NCI-H82 treated with DMSO at 0.1 percent for 48 hours (cell line): ENCODE measurements at regions not wholly inside any gene's neighbourhood (a gene's known extent, or its start where the extent isn't known, plus 50 kb on each side); places are given as distances from the start of the nearest gene placed in this dataset.

Experiments used
- DNase-seq: peaks from one replicate; lab custom pipeline; 2025; ENCODE audit not compliant: unreplicated experiment; lab: John Stamatoyannopoulos, UW

- no peak for DNase-seq
These were observed 1590.7 kb upstream of the TENM3 start for GRCh38 chr4:180652533-180652932.

- no peak for DNase-seq
These were observed 1587.3 kb upstream of the TENM3 start for GRCh38 chr4:180655886-180656285.

DNA sequence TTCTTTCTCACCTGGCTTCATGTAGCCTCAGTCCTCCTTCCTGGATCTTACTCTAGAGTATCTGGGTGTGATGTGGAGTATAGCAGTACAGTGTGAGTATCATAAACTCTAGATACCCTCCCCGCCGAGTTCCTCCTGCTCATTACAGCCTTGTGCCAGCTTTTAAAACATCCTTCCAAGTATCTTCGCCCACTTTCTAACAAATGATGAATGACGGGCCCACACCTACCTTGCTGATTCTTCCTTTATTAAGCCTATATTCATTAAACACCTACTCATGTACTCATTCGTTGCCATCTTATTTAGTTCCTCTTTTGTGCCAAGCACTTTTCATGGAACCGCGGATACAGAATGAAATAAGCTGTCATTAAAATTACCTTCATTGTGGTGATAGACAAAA is 1585.3 kb upstream of the TENM3 start:
- DNase-seq: no peak

DNA sequence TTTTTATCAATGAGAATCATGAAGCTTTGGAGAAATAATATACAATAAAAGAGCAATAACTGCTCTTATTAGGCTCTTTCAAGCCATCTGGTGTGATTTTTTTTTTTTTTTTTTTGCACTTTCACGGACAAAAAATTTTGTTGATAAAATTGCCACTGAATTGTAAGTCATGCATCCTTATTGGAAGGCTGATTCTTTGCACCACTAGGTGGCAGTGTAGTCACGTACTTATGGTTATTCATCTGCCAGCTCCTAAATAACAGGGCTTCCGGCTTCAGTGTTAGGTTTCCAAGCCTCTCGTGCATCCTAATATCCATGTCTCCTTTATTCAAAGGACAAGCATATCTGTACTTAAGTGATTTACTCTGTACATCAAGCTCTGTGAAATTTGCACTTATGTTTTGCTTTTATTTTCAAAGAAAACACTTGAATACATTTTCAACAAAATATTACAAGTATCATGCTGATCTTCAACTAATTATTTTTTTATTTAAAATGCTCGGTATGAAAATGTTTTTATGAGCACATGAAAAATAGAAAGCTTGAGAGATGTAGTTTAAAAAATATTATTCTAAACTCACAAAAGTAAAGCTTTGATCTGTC is 1578.3 kb upstream of the TENM3 start:
- DNase-seq: peak; percentile 27

GRCh38 chr4:180665481-180665880 is 1577.7 kb upstream of the TENM3 start:
- DNase-seq: no peak

- peak; percentile 54 for DNase-seq
These were observed 1577.0 kb upstream of the TENM3 start for GRCh38 chr4:180665994-180666824.

GRCh38 chr4:180668732-180669131 is 1574.5 kb upstream of the TENM3 start:
- DNase-seq: no peak

GRCh38 chr4:180669680-180670079 is 1573.5 kb upstream of the TENM3 start:
- no peak for DNase-seq

- no peak for DNase-seq
These were observed 1568.4 kb upstream of the TENM3 start for GRCh38 chr4:180674619-180675358.

GRCh38 chr4:180675359-180675650 is 1567.9 kb upstream of the TENM3 start:
- DNase-seq: no peak

GRCh38 chr4:180680305-180680704 is 1562.9 kb upstream of the TENM3 start:
- no peak for DNase-seq

DNA sequence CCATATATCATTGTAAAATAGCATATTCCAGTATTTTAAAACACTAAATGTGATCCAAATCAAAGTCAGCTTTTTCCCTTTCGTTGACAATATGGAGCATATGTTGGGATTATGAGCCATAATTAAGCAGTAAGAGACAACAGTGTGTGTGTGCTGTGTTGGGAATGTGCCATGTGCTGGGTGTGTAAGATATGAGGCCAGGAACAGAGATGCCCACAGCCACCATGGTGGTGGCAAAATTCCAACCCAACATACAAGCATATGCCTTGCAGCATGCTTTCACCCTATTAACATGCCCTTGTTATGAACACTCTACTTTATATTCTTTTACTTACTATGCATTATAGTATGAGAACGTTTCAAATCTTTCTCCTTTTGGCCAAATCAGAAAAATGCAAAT is 1560.4 kb upstream of the TENM3 start:
- no peak for DNase-seq

GRCh38 chr4:180683186-180683585 is 1560.0 kb upstream of the TENM3 start:
- no peak for DNase-seq

DNA sequence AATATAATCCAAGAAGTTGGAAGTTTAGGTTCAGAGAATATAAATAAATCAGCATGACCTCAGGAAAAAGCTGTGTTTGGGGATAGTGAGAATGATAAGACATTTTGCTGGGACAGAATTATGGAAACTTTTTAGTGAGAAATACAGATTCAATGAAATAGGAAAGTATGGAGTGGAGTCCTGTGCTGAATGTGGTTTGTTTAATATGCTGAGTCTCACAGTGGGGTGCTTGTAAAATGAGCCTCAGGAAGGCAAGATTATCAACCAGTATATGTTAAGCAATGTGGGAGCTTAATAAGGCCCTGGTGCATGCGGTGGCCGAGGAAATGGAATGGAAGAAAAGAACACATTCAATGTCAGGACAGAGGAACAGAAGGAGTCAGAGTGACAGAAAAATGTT is 1554.7 kb upstream of the TENM3 start:
- DNase-seq: no peak

DNA sequence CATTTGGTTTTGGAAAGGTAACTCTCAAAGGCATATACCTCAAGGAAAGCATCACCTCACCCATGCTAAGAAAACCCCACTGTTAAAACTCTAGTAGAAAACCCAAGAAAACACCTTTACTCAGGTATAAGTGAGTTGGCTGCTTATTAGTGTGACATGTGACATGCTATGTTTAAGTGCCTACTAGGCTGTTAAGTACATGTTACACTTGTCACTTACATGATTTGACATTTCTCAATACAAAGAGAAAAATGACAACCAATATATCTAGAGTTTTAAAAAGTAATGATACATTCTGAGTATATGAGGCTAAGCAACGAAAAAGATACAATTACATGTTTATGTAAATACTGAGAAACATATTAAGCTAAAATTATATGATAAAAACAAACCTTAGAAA is 1548.3 kb upstream of the TENM3 start:
- DNase-seq: no peak

GRCh38 chr4:180695851-180696250 is 1547.4 kb upstream of the TENM3 start:
- no peak for DNase-seq

- no peak for DNase-seq
These were observed 1546.6 kb upstream of the TENM3 start for GRCh38 chr4:180696460-180697092.

DNA sequence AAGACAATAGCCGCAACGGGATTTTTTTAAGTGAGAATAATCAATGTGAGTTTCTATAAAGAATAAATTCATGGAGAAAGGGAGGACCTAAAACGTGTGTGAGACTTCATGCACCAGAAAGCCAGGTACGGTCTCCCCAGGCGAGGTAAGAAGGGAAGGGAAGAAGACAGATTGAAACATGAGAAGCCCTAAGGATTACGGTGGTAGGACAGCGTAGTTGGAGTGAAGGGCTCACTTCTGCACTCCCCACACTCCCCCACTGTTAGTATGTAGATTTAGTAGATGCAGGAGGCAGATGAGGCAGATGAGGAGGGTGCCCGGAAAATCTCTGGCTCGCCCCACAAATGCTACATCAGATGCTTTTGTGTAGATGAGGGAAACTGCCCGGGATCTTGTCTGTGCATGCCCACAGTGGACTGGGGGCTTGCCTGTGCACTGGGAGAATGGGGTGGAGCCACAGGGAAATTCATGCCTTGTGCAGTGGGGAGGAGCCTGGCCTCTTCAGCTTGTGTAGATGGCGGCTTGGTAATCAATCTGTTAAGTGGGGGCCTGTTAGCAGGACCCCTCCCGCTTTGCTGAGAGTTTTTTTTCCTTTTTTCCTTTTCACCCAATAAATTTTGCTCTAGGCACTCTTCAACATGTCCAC is 1544.5 kb upstream of the TENM3 start:
- no peak for DNase-seq

DNA sequence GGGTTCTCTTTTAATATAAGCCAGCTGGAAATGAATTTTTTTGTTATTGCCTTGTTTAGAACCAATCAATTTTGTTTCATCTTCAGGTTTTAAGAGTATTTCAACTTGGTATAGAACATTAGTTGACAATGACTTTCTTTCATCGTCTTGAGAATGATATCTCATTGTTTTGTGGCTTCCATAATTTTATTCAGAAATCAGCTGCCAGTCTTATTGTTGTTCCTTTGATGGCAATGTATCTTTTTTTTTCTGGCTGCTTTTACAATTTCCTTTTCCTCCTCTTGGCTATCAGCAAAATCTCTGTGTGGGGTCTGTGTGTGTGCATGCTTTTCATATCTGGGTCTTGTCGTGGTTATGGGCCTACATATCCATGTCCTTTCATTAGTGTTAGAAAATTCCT is 1536.4 kb upstream of the TENM3 start:
- no peak for DNase-seq

GRCh38 chr4:180710628-180711337 is 1532.4 kb upstream of the TENM3 start:
- DNase-seq: no peak
